AG10803 (cell line): ENCODE measurements at regions not wholly inside any gene's neighbourhood (a gene's known extent, or its start where the extent isn't known, plus 50 kb on each side); places are given as distances from the start of the nearest gene placed in this dataset.

Source experiments
- DNase-seq: peaks from one replicate; pipeline ENCODE4 v3.0.0; 2010; ENCODE audit warnings: low read depth
- H3K4me3 ChIP-seq: 2 replicates; pipeline ENCODE4 v1.5.1; 2011; ENCODE audit warnings: mild to moderate bottlenecking, low read length, control low read depth
- TF ChIP-seq, protein P1 (sequence below): conservative IDR thresholded peaks from 2 replicates; pipeline ENCODE4 v1.5.1; 2011; ENCODE audit warnings: mild to moderate bottlenecking, low read length, control low read depth, inconsistent platforms

DNA sequence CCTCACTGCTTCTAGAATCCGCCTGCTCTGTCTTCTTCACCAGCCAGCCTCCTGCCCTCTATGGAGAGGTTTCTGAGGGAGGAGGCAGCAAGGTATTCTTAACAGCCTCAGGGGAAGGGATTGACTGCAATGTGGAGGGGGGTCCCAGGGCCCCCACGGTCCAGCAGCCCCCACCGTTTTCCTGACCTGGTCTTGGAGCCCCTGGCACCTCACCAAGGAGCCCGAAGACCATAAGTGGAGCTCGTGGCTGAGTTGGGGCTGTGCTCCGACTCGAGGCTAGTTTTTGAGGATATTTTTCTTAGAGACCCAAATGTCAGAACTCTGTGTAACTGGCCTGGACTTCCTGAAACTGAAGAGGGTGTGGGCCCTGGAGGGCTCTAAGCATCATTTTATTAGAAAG is 590.0 kb downstream of the BRD1 start:
- no peak for DNase-seq
- TF ChIP-seq, protein P1, sequence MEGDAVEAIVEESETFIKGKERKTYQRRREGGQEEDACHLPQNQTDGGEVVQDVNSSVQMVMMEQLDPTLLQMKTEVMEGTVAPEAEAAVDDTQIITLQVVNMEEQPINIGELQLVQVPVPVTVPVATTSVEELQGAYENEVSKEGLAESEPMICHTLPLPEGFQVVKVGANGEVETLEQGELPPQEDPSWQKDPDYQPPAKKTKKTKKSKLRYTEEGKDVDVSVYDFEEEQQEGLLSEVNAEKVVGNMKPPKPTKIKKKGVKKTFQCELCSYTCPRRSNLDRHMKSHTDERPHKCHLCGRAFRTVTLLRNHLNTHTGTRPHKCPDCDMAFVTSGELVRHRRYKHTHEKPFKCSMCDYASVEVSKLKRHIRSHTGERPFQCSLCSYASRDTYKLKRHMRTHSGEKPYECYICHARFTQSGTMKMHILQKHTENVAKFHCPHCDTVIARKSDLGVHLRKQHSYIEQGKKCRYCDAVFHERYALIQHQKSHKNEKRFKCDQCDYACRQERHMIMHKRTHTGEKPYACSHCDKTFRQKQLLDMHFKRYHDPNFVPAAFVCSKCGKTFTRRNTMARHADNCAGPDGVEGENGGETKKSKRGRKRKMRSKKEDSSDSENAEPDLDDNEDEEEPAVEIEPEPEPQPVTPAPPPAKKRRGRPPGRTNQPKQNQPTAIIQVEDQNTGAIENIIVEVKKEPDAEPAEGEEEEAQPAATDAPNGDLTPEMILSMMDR: no peak
- H3K4me3 ChIP-seq: no peak overlapping the region

DNA sequence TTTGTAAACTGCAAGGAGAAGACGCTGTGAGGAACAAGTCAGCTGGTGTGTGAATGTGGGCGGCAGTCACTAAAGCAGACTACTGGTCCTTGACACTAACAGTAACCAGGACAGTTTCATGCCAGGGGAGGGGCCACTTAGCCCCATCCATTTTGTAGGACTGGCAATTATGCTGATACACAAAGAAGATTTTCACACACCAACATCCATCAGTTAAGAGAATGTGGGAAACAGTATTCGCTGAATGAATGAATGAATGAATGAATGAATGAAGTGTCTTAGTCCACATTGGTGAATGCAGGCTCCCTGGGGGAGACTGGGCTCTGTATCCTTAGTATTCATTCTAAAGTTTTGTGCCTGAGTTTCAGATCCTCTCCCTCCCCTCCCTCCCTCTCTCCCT is 590.4 kb downstream of the BRD1 start:
- TF ChIP-seq, protein P1: no peak
- DNase-seq: no peak
- H3K4me3 ChIP-seq: no peak overlapping the region

DNA sequence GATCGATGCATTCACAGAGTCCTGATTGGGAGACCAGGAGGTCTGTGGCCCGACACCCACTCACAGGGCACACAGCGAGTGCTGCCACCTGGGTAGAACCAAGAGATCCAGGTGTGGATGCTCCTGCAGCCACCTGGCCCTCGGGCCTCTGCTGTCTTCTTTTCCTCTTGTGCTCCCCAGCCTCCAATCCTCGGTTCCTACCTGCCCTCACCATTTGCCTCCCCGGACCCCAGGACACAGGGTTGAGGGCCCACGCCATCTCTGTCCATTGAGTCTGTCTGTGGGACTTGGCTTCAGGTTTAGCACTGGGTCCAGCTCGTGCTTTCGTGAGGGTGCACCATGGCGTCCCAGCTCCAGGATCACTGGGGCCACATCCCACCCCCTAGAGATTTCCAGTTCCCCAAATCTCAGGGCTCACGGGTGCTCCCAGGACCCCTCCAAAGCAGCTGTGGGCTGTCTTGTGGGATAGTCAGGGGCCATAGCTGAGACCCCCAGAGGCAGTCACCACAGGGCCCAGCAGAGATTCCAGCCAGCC is 591.1 kb downstream of the BRD1 start:
- H3K4me3 ChIP-seq: no peak overlapping the region
- no peak for DNase-seq
- TF ChIP-seq, protein P1: no peak

DNA sequence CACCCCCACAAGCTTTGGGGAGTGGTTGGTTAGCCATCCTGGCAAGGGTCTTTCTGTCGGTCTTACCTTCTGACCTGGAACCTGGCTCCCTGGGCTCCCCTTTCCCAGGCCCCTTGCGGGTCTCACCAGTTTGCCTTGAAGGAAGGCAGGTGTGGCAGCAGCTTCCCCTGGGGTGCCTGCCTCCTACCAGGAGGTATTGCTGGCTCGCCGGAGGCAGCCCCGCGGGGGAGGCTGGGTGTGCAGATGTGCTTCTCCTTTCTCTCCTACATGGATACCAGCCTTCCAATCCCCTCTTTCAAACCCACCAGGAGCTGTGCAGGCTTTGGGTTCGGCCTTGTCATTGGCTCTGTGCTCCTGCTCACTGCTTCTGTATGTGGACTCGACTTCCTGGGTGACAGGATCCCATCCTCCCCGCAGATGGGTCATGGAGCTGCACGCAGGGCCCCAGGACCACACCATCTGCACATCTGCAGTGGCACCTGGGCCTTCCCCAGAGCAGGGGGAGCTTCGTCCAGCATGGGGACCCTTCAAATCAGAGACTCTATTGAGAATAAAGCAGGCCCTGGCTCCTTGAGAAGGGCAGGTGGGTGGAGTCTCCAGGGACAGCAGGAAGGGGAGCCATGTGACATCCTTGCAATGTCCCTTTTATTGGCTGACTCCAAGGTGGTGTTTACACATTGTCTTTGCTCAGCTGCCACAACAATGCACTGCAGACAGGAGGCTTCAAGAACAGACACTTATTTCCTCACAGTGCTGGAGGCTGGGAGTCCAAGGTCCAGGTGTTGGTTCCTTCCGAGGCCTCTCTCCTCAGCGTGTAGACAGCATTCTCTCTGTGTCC is 592.0 kb downstream of the BRD1 start:
- DNase-seq: no peak
- no peak overlapping the region for H3K4me3 ChIP-seq
- TF ChIP-seq, protein P1: no peak

DNA sequence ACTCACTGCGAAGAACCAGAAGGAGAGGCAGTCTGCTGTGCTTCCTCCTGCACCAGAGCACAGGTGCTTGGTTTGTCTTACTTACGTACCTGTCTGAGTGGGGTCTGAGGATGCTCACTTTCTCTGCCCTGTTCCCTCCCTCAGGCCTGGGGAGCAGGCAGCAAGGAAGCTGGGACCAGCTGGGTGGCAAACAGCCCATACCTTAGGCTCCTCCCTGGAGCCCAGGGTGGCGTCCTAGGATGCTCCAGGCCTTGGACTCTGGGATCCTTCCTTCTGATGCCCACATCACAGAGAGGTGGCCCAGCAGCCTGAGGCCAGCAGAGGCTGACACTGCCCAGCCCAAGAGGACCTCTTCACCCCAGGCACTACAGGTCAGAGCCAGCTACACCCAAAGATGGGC is 593.2 kb downstream of the BRD1 start:
- DNase-seq: no peak
- no peak overlapping the region for H3K4me3 ChIP-seq

DNA sequence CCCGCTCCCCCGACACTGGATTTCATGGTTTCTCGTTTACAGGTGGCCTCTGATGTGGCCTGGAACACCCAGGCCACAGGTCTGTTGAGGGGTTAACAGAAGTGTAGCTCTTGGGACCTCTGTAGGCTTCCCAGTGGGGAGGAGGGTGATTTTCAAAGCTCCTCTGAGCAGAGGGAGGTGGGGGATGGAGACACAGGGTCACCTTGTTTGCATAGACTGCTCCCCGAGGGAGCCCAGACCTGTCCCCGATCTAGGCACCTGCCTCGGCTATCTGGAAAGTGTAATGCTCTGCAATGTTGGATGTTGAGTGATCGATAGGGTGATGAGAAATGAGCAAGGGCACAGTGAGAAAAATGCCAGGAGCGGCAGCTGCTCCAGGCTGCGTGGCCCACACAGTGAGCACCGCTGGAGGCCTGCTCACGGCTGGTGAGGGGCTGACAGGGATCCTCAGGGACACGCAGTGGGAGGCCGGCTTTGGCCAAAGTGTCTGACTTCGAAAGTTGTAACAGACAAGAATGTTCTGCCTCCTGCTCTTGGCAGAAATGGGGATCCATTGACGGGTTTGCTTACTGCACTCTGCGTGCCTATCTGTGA is 594.1 kb downstream of the BRD1 start:
- DNase-seq: no peak

More for the DNA sequence above, 593.2 kb downstream of the BRD1 start:
- TF ChIP-seq, protein P1: no peak

More for the DNA sequence above, 594.1 kb downstream of the BRD1 start:
- TF ChIP-seq, protein P1: no peak
- no peak overlapping the region for H3K4me3 ChIP-seq
